HL-60 (cell line): ENCODE measurements at regions not wholly inside any gene's neighbourhood (a gene's known extent, or its start where the extent isn't known, plus 50 kb on each side); places are given as distances from the start of the nearest gene placed in this dataset.

Experiments used
- DNase-seq, 2 experiments: peaks; one replicate each; pipeline ENCODE4 v3.0.0-alpha.2; 2010 to 2020; ENCODE audit warnings: low read depth in 1 of 2, low spot score in 1 of 2
- H3K27ac ChIP-seq: fragments of 250-450 bp; sonication (Bioruptor Pico); replicated peaks from 2 replicates; pipeline ENCODE4 v1.5.1; 2020; ENCODE audit warnings: mild to moderate bottlenecking, moderate library complexity
- H3K27me3 ChIP-seq: fragments of 250-450 bp; sonication (Bioruptor Pico); 2 replicates; pipeline ENCODE4 v1.5.1; 2021; ENCODE audit warnings: mild to moderate bottlenecking, moderate library complexity; ENCODE audit not compliant: insufficient read depth, poor library complexity, severe bottlenecking
- H3K4me3 ChIP-seq: replicated peaks from 2 replicates; pipeline ENCODE4 v1.5.1; 2011; ENCODE audit warnings: mild to moderate bottlenecking, control low read depth, low read length; ENCODE audit not compliant: insufficient read depth
- GABPA ChIP-seq: IDR thresholded peaks from 2 replicates; pipeline ENCODE4 v1.6.1; 2012; ENCODE audit warnings: low read depth
- POLR2AphosphoS5 ChIP-seq: IDR thresholded peaks from 2 replicates; pipeline ENCODE4 v1.6.1; 2012; ENCODE audit warnings: low read depth
- REST ChIP-seq: IDR thresholded peaks from 2 replicates; pipeline ENCODE4 v1.6.1; 2012; ENCODE audit warnings: low read depth; ENCODE audit not compliant: insufficient replicate concordance
- SPI1 ChIP-seq: IDR thresholded peaks from 2 replicates; pipeline ENCODE4 v1.6.1; 2012; ENCODE audit warnings: low read depth, mild to moderate bottlenecking, borderline replicate concordance
- TF ChIP-seq, protein P1 (sequence below): IDR thresholded peaks from one replicate; pipeline ENCODE4 v1.5.1; 2011; ENCODE audit warnings: low read length, control low read depth, inconsistent platforms; ENCODE audit not compliant: insufficient read depth

GRCh38 chr10:58948303-58948702, 228.1 kb upstream of the PHYHIPL start:
- DNase-seq = no peak

DNA sequence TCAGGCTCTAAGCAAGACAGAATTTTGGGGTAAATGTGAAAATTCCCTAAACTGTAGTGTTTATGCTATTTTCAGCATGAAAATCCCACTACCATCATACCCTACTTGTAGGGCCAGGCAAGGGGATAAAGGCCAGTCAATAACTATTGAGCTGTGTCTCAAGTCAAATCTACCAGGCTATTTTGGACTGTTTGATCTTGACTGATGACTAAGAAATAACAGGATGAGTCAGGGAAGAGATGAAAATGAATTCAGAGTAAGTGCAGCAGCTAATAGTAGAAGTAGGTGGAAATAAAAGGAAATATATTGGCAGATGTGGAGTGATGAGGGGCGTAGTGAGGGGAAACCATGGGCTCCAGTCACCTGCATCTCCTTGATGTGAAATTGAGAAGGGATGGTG, 225.8 kb upstream of the PHYHIPL start:
- TF ChIP-seq GABPA (no peak), SPI1 (no peak), POLR2AphosphoS5 (no peak), REST (no peak)
- TF ChIP-seq, protein P1, sequence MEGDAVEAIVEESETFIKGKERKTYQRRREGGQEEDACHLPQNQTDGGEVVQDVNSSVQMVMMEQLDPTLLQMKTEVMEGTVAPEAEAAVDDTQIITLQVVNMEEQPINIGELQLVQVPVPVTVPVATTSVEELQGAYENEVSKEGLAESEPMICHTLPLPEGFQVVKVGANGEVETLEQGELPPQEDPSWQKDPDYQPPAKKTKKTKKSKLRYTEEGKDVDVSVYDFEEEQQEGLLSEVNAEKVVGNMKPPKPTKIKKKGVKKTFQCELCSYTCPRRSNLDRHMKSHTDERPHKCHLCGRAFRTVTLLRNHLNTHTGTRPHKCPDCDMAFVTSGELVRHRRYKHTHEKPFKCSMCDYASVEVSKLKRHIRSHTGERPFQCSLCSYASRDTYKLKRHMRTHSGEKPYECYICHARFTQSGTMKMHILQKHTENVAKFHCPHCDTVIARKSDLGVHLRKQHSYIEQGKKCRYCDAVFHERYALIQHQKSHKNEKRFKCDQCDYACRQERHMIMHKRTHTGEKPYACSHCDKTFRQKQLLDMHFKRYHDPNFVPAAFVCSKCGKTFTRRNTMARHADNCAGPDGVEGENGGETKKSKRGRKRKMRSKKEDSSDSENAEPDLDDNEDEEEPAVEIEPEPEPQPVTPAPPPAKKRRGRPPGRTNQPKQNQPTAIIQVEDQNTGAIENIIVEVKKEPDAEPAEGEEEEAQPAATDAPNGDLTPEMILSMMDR = no peak
- Histone ChIP-seq H3K27ac (no peak overlapping the region), H3K27me3 (no peaks in the 10 kb centered on the region), H3K4me3 (no peak overlapping the region)
- DNase-seq = no peak

More at GRCh38 chr10:58948303-58948702, 228.1 kb upstream of the PHYHIPL start:
- no peaks in the 10 kb centered on the region for H3K27me3 ChIP-seq
- no peak overlapping the region for H3K4me3 ChIP-seq
- TF ChIP-seq GABPA (no peak), POLR2AphosphoS5 (no peak), SPI1 (no peak), REST (no peak)
- TF ChIP-seq, protein P1 = no peak
- H3K27ac ChIP-seq = no peak overlapping the region

DNA sequence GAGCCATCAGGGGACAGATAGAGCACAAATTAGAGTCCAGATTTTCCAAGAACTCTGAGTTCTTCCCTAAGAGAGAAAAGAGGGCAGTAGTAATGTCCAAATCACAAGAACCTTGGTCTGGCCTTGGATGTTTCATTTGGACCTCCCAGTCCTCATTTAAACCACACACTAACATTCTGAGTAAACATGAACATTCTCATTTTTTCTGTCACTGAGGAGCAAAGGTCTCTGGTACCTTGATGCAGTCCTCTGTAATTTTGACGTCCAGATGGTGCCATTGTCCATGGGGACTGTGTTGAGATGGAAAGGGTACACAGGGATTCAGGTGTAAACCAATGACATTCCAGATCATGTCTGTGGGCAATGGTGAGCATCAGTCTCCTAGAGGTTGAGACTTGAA, 225.4 kb upstream of the PHYHIPL start:
- no peak overlapping the region for H3K27ac ChIP-seq
- no peaks in the 10 kb centered on the region for H3K27me3 ChIP-seq
- TF ChIP-seq GABPA = no peak
- TF ChIP-seq, protein P1 = no peak
- TF ChIP-seq POLR2AphosphoS5 = no peak
- TF ChIP-seq REST = no peak
- no peak for TF ChIP-seq SPI1
- H3K4me3 ChIP-seq = no peak overlapping the region
- DNase-seq = no peak
